ENCODE measurements at regions not wholly inside any gene's neighbourhood (a gene's known extent, or its start where the extent isn't known, plus 50 kb on each side); places are given as distances from the start of the nearest gene placed in this dataset.

DNA sequence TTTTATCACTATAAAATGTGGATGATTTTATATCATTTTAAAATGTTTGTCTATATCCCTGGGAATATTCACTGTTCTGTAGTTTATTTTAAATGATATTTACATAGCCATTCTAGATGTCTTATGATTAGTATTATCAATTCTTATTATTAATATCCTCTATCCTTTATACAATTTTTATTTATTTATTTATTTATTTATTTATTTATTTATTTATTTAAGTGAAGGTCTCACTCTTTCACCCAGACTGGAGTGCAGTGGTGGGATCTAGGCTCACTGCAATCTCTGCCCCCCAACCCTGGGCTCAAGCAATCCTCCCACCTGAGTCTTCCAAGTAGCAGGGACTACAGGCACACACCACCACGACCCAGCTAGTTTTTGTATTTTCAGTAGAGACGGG lies 1848.9 kb downstream of the EFNA5 start:
- WGBS, 2 experiments (ENCODE audit: extremely low coverage in 2 of 2, insufficient read length in 1 of 2): 29% methylated on average over 1 of the region's 2 CpGs; no CpG with 5 or more reads in 1 of the 2 experiments
- DNase-seq: no peak
- dilution Hi-C loops (cut with HindIII; ENCODE audit: low sequenced_read_pairs, unreplicated experiment): no loop called here

More for the DNA sequence above, 1848.9 kb downstream of the EFNA5 start:
- Histone ChIP-seq H3K4me3 (ENCODE audit: insufficient read depth, low read depth, low read length) (no peak overlapping the region), H3K79me1 (ENCODE audit: low read depth in 1 of 2, low read length in 2 of 2) (no peaks in the 10 kb centered on the region), H2BK5ac (ENCODE audit: low read depth, low read length, poor library complexity, severe bottlenecking) (no peak overlapping the region), H2BK120ac (ENCODE audit: low read depth, low read length) (no peak overlapping the region), H4K91ac (ENCODE audit: insufficient read depth, low read depth, low read length) (no peak overlapping the region), H3K9me3 (ENCODE audit: control insufficient read depth, insufficient read depth, low read length) (no peaks in the 10 kb centered on the region), H2BK15ac (ENCODE audit: low read depth, low read length) (no peak overlapping the region), H3K4ac (ENCODE audit: low read depth, low read length) (no peak overlapping the region), H2AFZ (replicated peaks; ENCODE audit: low read length, poor library complexity) (no peak overlapping the region), H4K8ac (ENCODE audit: low read depth in 2 of 2, low read length in 2 of 2) (no peak overlapping the region), H3K36me3 (ENCODE audit: control insufficient read depth, insufficient read depth, low read length) (no peaks in the 10 kb centered on the region), H3K4me1 (ENCODE audit: control insufficient read depth, insufficient read depth, low read length) (no peaks in the 10 kb centered on the region), H2AK5ac (ENCODE audit: low read depth, low read length) (no peak overlapping the region), H3K9ac (ENCODE audit: low read depth, low read length) (no peak overlapping the region), H2AK9ac (replicated peaks; ENCODE audit: low read depth, low read length, poor library complexity) (no peak overlapping the region), H3K4me2 (ENCODE audit: low read depth, low read length) (no peak overlapping the region), H3K18ac (ENCODE audit: low read depth, low read length) (no peak overlapping the region), H3K9me1 (ENCODE audit: insufficient read depth, low read length) (no peaks in the 10 kb centered on the region), H4K5ac (ENCODE audit: low read depth, low read length) (no peak overlapping the region), H3K27me3 (ENCODE audit: control insufficient read depth, insufficient read depth, low read length) (no peaks in the 10 kb centered on the region), H3K27ac (ENCODE audit: insufficient read depth, low read length) (no peak overlapping the region), H4K20me1 (ENCODE audit: insufficient read depth, low read length) (no peaks in the 10 kb centered on the region), H3K14ac (replicated peaks; ENCODE audit: low read depth, low read length) (no peak overlapping the region), H3K23ac (ENCODE audit: low read depth, low read length) (no peak overlapping the region), H2BK20ac (ENCODE audit: low read depth, low read length) (no peak overlapping the region), H3K56ac (ENCODE audit: extremely low read depth, insufficient read depth, low read length) (no peak overlapping the region)
- TF ChIP-seq MAZ (IDR thresholded peaks at IDR 0.05; ENCODE audit: borderline replicate concordance, low read depth, low read length) (no peak), RCOR1 (IDR thresholded peaks at IDR 0.05; ENCODE audit: insufficient replicate concordance, low read length) (no peak), CHD1 (IDR thresholded peaks at IDR 0.05; ENCODE audit: low read depth, low read length) (no peak), MAFK (IDR thresholded peaks at IDR 0.05; ENCODE audit: low read depth, low read length) (no peak), SMC3 (IDR thresholded peaks at IDR 0.05; ENCODE audit: low read depth, low read length) (no peak)
- TF ChIP-seq, protein P1, sequence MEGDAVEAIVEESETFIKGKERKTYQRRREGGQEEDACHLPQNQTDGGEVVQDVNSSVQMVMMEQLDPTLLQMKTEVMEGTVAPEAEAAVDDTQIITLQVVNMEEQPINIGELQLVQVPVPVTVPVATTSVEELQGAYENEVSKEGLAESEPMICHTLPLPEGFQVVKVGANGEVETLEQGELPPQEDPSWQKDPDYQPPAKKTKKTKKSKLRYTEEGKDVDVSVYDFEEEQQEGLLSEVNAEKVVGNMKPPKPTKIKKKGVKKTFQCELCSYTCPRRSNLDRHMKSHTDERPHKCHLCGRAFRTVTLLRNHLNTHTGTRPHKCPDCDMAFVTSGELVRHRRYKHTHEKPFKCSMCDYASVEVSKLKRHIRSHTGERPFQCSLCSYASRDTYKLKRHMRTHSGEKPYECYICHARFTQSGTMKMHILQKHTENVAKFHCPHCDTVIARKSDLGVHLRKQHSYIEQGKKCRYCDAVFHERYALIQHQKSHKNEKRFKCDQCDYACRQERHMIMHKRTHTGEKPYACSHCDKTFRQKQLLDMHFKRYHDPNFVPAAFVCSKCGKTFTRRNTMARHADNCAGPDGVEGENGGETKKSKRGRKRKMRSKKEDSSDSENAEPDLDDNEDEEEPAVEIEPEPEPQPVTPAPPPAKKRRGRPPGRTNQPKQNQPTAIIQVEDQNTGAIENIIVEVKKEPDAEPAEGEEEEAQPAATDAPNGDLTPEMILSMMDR (conservative IDR thresholded peaks at IDR 0.05; ENCODE audit: low read depth, low read length): no peak
- ChIA-PET POLR2A (ENCODE audit: unreplicated experiment) (no interaction called here), CTCF (no interaction called here)
- in situ Hi-C loops (cut with MboI; ENCODE audit: low sequenced_read_pairs): no loop called here
- no peak for ATAC-seq (ENCODE audit: low read depth)
- BruUV-seq (replicated peaks): no TSS peak
- intact Hi-C loops (cut with micrococcal nuclease): no loop called here

Data from IMR-90 (cell line).